Ovary (tissue), 3 donors: ENCODE measurements at regions not wholly inside any gene's neighbourhood (a gene's known extent, or its start where the extent isn't known, plus 50 kb on each side); places are given as distances from the start of the nearest gene placed in this dataset.

ENCODE experiments used
- CTCF ChIP-seq, 3 donors: fragments of 450-650 bp in 2 of 3; fragments of 200-600 bp in 1 of 3; IDR thresholded peaks; one replicate each; pipeline versions ENCODE4 v1.5.1 to v1.8.0; 2016 to 2022; ENCODE audit warnings: antibody characterized with exemption in 3 of 3, mild to moderate bottlenecking in 1 of 3
- POLR2A ChIP-seq: fragments of 450-650 bp; IDR thresholded peaks from one replicate; pipeline ENCODE4 v1.6.1; 2017; ENCODE audit warnings: antibody characterized with exemption, mild to moderate bottlenecking, moderate library complexity
- donor health status: DM: no; HTN: no; CAD: no.

- no peak for TF ChIP-seq POLR2A
- no peak for TF ChIP-seq CTCF (IDR thresholded peaks at IDR 0.05)
Measured at GRCh38 chrX:8075636-8076035, 95.4 kb downstream of the VCX2 start.
